GM23338 (cell line): ENCODE measurements at regions not wholly inside any gene's neighbourhood (a gene's known extent, or its start where the extent isn't known, plus 50 kb on each side); places are given as distances from the start of the nearest gene placed in this dataset.

Source experiments
- ATAC-seq: fragments of 200-7000 bp; cut with Tn5 transposase; 3 replicates; pipeline ENCODE4 v1.9.1; 2020
- DNase-seq: peaks from one replicate; pipeline ENCODE4 v3.0.0-alpha.2; 2015; ENCODE audit warnings: low spot score
- H2AFZ ChIP-seq: fragments of 200-600 bp; sonication (generic); 2 replicates; pipeline ENCODE4 v1.8.0; 2016; ENCODE audit warnings: antibody characterized with exemption, mild to moderate bottlenecking, moderate library complexity
- H3F3A ChIP-seq: fragments of 200-600 bp; sonication (generic); replicated peaks from 2 replicates; pipeline ENCODE4 v1.8.0; 2017; ENCODE audit warnings: antibody characterized with exemption, mixed run types, low read depth
- H3K27ac ChIP-seq: fragments of 200-600 bp; sonication (generic); 2 replicates; pipeline ENCODE4 v1.6.1; 2016; ENCODE audit warnings: low read depth
- H3K27me3 ChIP-seq: fragments of 200-600 bp; sonication (generic); 2 replicates; pipeline ENCODE4 v1.8.0; 2016; ENCODE audit warnings: mild to moderate bottlenecking, mixed run types, moderate library complexity; ENCODE audit not compliant: insufficient read depth
- H3K36me3 ChIP-seq: fragments of 200-600 bp; sonication (generic); 2 replicates; pipeline ENCODE4 v1.8.0; 2016; ENCODE audit warnings: mild to moderate bottlenecking; ENCODE audit not compliant: insufficient read depth
- H3K4me1 ChIP-seq: fragments of 200-600 bp; sonication (generic); 2 replicates; pipeline ENCODE4 v1.8.0; 2016; ENCODE audit warnings: mild to moderate bottlenecking, moderate library complexity; ENCODE audit not compliant: insufficient read depth
- H3K4me2 ChIP-seq: fragments of 200-600 bp; sonication (generic); 2 replicates; pipeline ENCODE4 v1.7.1; 2017; ENCODE audit warnings: mixed run types
- H3K4me3 ChIP-seq: fragments of 200-600 bp; sonication (generic); 2 replicates; pipeline ENCODE4 v1.6.1; 2016; ENCODE audit warnings: mixed run types
- H3K79me2 ChIP-seq: fragments of 200-600 bp; sonication (generic); replicated peaks from 2 replicates; pipeline ENCODE4 v1.8.0; 2017; ENCODE audit warnings: mild to moderate bottlenecking; ENCODE audit not compliant: insufficient read depth
- H3K9me2 ChIP-seq: fragments of 200-600 bp; sonication (generic); 2 replicates; pipeline ENCODE4 v1.8.0; 2017; ENCODE audit not compliant: insufficient read depth
- H4K20me1 ChIP-seq: fragments of 200-600 bp; sonication (generic); replicated peaks from 2 replicates; pipeline ENCODE4 v1.8.0; 2017; ENCODE audit warnings: mild to moderate bottlenecking; ENCODE audit not compliant: insufficient read depth
- H3K27ac Mint-ChIP-seq: 2 replicates; pipeline ENCODE4 v1.8.0; 2020; ENCODE audit warnings: inconsistent platforms, mild to moderate bottlenecking, moderate library complexity, mixed read lengths
- H3K27me3 Mint-ChIP-seq: 3 replicates; pipeline ENCODE4 v1.8.0; 2022; ENCODE audit warnings: low read depth, mild to moderate bottlenecking, moderate library complexity, mixed read lengths, inconsistent platforms; ENCODE audit not compliant: insufficient read depth, poor library complexity
- H3K36me3 Mint-ChIP-seq: 3 replicates; pipeline ENCODE4 v1.8.0; 2021; ENCODE audit warnings: low read depth, mild to moderate bottlenecking, inconsistent platforms, moderate library complexity, mixed read lengths
- H3K4me1 Mint-ChIP-seq: 3 replicates; pipeline ENCODE4 v1.8.0; 2020; ENCODE audit warnings: mild to moderate bottlenecking, inconsistent platforms, mixed read lengths
- H3K4me3 Mint-ChIP-seq: 3 replicates; pipeline ENCODE4 v1.8.0; 2021; ENCODE audit warnings: moderate library complexity, mild to moderate bottlenecking, inconsistent platforms, mixed read lengths
- H3K9me3 Mint-ChIP-seq: 3 replicates; pipeline ENCODE4 v1.8.0; 2020; ENCODE audit warnings: moderate library complexity, mild to moderate bottlenecking, inconsistent platforms, mixed read lengths
- CREB1 ChIP-seq: fragments of 250-450 bp; sonication (Bioruptor Pico); IDR thresholded peaks from 2 replicates; pipeline ENCODE4 v1.5.0; 2020; ENCODE audit warnings: low read depth, mild to moderate bottlenecking, moderate library complexity
- CTCF ChIP-seq, 2 experiments: fragments of 200-600 bp in 1 of 2; sonication (generic) in 1 of 2; conservative IDR thresholded peaks; 2 replicates each; pipeline versions ENCODE4 v1.5.1 to v1.6.1; 2016 to 2017; ENCODE audit warnings: antibody characterized with exemption in 2 of 2, low read depth in 2 of 2, mild to moderate bottlenecking in 2 of 2, moderate library complexity in 1 of 2
- EZH2 ChIP-seq: fragments of 200-600 bp; sonication (generic); IDR thresholded peaks from one replicate; pipeline ENCODE4 v1.8.0; 2017; ENCODE audit warnings: antibody characterized with exemption, mild to moderate bottlenecking, low read depth; ENCODE audit not compliant: unreplicated experiment
- EZH2phosphoT487 ChIP-seq: fragments of 200-600 bp; sonication (generic); IDR thresholded peaks from one replicate; pipeline ENCODE4 v1.8.1; 2018; ENCODE audit warnings: antibody characterized with exemption; ENCODE audit not compliant: unreplicated experiment
- JUNB ChIP-seq: IDR thresholded peaks from one replicate; pipeline ENCODE4 v1.6.1; 2016; ENCODE audit warnings: antibody characterized with exemption; ENCODE audit not compliant: unreplicated experiment
- NANOG ChIP-seq: IDR thresholded peaks from 2 replicates; pipeline ENCODE4 v1.6.1; 2016; ENCODE audit warnings: antibody characterized with exemption, borderline replicate concordance
- POLR2AphosphoS5 ChIP-seq: IDR thresholded peaks from 2 replicates; pipeline ENCODE4 v1.6.1; 2016; ENCODE audit warnings: antibody characterized with exemption, low read depth
- REST ChIP-seq: IDR thresholded peaks from one replicate; pipeline ENCODE4 v1.6.1; 2018; ENCODE audit warnings: antibody characterized with exemption; ENCODE audit not compliant: unreplicated experiment
- STAT1 ChIP-seq: IDR thresholded peaks from one replicate; pipeline ENCODE4 v1.6.1; 2016; ENCODE audit warnings: antibody characterized with exemption; ENCODE audit not compliant: unreplicated experiment
- ZNF114 ChIP-seq: fragments of 250-450 bp; sonication (Bioruptor Pico); IDR thresholded peaks from 2 replicates; pipeline ENCODE4 v1.5.0; 2020; ENCODE audit warnings: mild to moderate bottlenecking, moderate library complexity
- ZNF331 ChIP-seq: fragments of 250-450 bp; sonication (Bioruptor Pico); IDR thresholded peaks from 2 replicates; pipeline ENCODE4 v1.5.0; 2020; ENCODE audit warnings: low read depth, mild to moderate bottlenecking, moderate library complexity
- TF ChIP-seq, protein P1 (sequence below): fragments of 250-450 bp; sonication (Bioruptor Pico); IDR thresholded peaks from 2 replicates; pipeline ENCODE4 v1.5.0; 2020; ENCODE audit warnings: mild to moderate bottlenecking, moderate library complexity

DNA sequence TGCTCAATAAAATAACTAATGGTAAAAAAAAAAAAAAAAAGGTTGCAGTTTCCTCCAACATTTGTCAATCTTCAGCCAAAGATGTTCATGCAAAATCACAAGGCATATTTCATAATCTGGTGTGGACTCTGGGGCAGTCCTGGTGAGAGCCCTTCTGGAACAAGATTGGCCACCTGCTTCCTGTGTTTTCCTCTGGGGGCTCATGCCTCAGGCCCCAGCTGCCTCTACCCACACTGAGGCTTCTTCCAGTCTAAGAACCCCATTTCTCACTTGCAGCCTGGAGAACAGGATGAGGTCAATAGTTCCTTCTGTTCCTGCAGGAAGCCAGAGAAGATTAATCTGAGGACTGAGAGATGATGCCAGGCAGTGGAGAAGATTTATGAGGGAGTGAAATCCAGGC lies 492.6 kb upstream of the BRINP1 start (continued):
- TF ChIP-seq CTCF (conservative IDR thresholded peaks at IDR 0.05; ENCODE audit: low read depth in 2 of 2), result no peak
- no peak for TF ChIP-seq EZH2
- TF ChIP-seq ZNF331 (CRISPR knock-in tag), result no peak
- no peak for TF ChIP-seq CREB1 (CRISPR knock-in tag)
- TF ChIP-seq EZH2phosphoT487, result no peak
- no peak for TF ChIP-seq POLR2AphosphoS5
- TF ChIP-seq STAT1, result no peak
- TF ChIP-seq REST, result no peak

GRCh38 chr9:119859128-119859527 lies 489.9 kb upstream of the BRINP1 start:
- Mint-ChIP-seq H3K27ac (no peak overlapping the region), H3K9me3 (no peaks in the 10 kb centered on the region), H3K36me3 (no peaks in the 10 kb centered on the region), H3K4me3 (no peak overlapping the region), H3K4me1 (peaks cover 11% of the 10 kb centered on the region; the same call in 2 of the 3 replicates), H3K27me3 (peaks cover 2% of the 10 kb centered on the region)
- DNase-seq (no peak), ATAC-seq (no peak)
- Histone ChIP-seq H3K4me3 (no peak overlapping the region), H3K36me3 (no peaks in the 10 kb centered on the region), H3K9me2 (no peaks in the 10 kb centered on the region), H3K27ac (no peak overlapping the region), H3K4me1 (no peaks in the 10 kb centered on the region), H2AFZ (no peak overlapping the region), H3K27me3 (no peaks in the 10 kb centered on the region), H3F3A (no peaks in the 10 kb centered on the region), H3K79me2 (no peaks in the 10 kb centered on the region), H4K20me1 (no peaks in the 10 kb centered on the region), H3K4me2 (no peak overlapping the region)
- TF ChIP-seq ZNF114 (no peak), JUNB (no peak), ZNF331 (CRISPR knock-in tag) (no peak), CTCF (conservative IDR thresholded peaks at IDR 0.05; ENCODE audit: low read depth in 2 of 2) (no peak), NANOG (no peak), EZH2 (no peak)
- TF ChIP-seq, protein P1, sequence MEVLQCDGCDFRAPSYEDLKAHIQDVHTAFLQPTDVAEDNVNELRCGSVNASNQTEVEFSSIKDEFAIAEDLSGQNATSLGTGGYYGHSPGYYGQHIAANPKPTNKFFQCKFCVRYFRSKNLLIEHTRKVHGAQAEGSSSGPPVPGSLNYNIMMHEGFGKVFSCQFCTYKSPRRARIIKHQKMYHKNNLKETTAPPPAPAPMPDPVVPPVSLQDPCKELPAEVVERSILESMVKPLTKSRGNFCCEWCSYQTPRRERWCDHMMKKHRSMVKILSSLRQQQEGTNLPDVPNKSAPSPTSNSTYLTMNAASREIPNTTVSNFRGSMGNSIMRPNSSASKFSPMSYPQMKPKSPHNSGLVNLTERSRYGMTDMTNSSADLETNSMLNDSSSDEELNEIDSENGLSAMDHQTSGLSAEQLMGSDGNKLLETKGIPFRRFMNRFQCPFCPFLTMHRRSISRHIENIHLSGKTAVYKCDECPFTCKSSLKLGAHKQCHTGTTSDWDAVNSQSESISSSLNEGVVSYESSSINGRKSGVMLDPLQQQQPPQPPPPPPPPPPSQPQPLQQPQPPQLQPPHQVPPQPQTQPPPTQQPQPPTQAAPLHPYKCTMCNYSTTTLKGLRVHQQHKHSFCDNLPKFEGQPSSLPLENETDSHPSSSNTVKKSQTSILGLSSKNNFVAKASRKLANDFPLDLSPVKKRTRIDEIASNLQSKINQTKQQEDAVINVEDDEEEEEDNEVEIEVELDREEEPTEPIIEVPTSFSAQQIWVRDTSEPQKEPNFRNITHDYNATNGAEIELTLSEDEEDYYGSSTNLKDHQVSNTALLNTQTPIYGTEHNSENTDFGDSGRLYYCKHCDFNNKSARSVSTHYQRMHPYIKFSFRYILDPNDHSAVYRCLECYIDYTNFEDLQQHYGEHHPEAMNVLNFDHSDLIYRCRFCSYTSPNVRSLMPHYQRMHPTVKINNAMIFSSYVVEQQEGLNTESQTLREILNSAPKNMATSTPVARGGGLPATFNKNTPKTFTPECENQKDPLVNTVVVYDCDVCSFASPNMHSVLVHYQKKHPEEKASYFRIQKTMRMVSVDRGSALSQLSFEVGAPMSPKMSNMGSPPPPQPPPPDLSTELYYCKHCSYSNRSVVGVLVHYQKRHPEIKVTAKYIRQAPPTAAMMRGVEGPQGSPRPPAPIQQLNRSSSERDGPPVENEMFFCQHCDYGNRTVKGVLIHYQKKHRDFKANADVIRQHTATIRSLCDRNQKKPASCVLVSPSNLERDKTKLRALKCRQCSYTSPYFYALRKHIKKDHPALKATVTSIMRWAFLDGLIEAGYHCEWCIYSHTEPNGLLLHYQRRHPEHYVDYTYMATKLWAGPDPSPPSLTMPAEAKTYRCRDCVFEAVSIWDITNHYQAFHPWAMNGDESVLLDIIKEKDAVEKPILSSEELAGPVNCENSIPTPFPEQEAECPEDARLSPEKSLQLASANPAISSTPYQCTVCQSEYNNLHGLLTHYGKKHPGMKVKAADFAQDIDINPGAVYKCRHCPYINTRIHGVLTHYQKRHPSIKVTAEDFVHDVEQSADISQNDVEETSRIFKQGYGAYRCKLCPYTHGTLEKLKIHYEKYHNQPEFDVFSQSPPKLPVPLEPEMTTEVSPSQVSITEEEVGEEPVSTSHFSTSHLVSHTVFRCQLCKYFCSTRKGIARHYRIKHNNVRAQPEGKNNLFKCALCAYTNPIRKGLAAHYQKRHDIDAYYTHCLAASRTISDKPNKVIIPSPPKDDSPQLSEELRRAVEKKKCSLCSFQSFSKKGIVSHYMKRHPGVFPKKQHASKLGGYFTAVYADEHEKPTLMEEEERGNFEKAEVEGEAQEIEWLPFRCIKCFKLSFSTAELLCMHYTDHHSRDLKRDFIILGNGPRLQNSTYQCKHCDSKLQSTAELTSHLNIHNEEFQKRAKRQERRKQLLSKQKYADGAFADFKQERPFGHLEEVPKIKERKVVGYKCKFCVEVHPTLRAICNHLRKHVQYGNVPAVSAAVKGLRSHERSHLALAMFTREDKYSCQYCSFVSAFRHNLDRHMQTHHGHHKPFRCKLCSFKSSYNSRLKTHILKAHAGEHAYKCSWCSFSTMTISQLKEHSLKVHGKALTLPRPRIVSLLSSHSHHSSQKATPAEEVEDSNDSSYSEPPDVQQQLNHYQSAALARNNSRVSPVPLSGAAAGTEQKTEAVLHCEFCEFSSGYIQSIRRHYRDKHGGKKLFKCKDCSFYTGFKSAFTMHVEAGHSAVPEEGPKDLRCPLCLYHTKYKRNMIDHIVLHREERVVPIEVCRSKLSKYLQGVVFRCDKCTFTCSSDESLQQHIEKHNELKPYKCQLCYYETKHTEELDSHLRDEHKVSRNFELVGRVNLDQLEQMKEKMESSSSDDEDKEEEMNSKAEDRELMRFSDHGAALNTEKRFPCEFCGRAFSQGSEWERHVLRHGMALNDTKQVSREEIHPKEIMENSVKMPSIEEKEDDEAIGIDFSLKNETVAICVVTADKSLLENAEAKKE, result no peak
